Osteocyte (in vitro differentiated cells): ENCODE measurements at regions not wholly inside any gene's neighbourhood (a gene's known extent, or its start where the extent isn't known, plus 50 kb on each side); places are given as distances from the start of the nearest gene placed in this dataset.

ENCODE experiments used
- DNase-seq: peaks from one replicate; pipeline ENCODE4 v3.0.0; 2021; ENCODE audit warnings: mixed read lengths; ENCODE audit not compliant: unreplicated experiment; ENCODE audit errors: extremely low spot score
- H3K27ac Mint-ChIP-seq: one replicate; pipeline ENCODE4 v1.8.0; 2021; ENCODE audit warnings: mild to moderate bottlenecking, mixed read lengths; ENCODE audit not compliant: unreplicated experiment
- H3K27me3 Mint-ChIP-seq: one replicate; pipeline ENCODE4 v1.8.0; 2021; ENCODE audit warnings: mixed read lengths; ENCODE audit not compliant: unreplicated experiment
- H3K36me3 Mint-ChIP-seq: one replicate; pipeline ENCODE4 v1.8.0; 2021; ENCODE audit warnings: mixed read lengths; ENCODE audit not compliant: unreplicated experiment
- H3K4me1 Mint-ChIP-seq: one replicate; pipeline ENCODE4 v1.8.0; 2021; ENCODE audit warnings: mixed read lengths; ENCODE audit not compliant: unreplicated experiment
- H3K4me3 Mint-ChIP-seq: one replicate; pipeline ENCODE4 v1.8.0; 2021; ENCODE audit warnings: mild to moderate bottlenecking, moderate library complexity, mixed read lengths; ENCODE audit not compliant: unreplicated experiment
- H3K9me3 Mint-ChIP-seq: one replicate; pipeline ENCODE4 v1.8.0; 2021; ENCODE audit warnings: mixed read lengths; ENCODE audit not compliant: unreplicated experiment
- TF ChIP-seq, protein P1 (sequence below): fragments of 200-600 bp; sonication (generic); IDR thresholded peaks from 2 replicates; pipeline ENCODE4 v1.5.0; 2021; ENCODE audit warnings: antibody characterized with exemption, mild to moderate bottlenecking, moderate library complexity

DNA sequence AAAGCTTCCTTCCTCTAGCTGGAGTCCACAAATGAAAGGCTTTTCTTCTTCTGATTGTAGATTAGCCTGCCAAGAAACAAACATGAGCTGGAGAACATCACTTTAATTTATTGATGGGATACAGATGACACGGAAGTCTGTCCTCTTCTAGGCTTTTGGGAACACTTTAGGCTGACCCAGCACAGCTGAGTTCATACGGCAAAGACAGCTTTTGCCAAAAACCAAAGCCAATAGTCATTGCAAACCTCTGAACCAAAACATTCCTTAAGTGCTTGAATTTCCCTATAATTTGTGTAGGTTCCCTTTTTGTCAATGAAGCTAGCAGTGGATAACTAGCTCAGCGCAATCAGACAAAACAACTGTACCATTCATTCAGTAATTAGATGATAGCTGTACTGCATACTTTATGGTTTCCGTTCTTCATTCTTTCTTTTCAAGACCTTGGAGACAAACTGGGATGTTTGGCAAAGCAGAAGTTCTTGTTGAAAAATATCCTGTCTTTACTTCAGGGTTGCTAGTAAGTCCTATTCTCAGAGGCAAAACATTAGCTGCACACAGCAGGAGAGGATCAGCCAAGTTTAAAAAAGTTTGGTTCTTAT, 95.7 kb upstream of the SPRY2 start:
- TF ChIP-seq, protein P1, sequence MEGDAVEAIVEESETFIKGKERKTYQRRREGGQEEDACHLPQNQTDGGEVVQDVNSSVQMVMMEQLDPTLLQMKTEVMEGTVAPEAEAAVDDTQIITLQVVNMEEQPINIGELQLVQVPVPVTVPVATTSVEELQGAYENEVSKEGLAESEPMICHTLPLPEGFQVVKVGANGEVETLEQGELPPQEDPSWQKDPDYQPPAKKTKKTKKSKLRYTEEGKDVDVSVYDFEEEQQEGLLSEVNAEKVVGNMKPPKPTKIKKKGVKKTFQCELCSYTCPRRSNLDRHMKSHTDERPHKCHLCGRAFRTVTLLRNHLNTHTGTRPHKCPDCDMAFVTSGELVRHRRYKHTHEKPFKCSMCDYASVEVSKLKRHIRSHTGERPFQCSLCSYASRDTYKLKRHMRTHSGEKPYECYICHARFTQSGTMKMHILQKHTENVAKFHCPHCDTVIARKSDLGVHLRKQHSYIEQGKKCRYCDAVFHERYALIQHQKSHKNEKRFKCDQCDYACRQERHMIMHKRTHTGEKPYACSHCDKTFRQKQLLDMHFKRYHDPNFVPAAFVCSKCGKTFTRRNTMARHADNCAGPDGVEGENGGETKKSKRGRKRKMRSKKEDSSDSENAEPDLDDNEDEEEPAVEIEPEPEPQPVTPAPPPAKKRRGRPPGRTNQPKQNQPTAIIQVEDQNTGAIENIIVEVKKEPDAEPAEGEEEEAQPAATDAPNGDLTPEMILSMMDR = no peak
- Mint-ChIP-seq H3K9me3 (no peaks in the 10 kb centered on the region), H3K36me3 (peaks cover 3% of the 10 kb centered on the region), H3K4me1 (peaks cover 47% of the 10 kb centered on the region), H3K27me3 (no peaks in the 10 kb centered on the region), H3K27ac (no peak overlapping the region), H3K4me3 (no peak overlapping the region)
- DNase-seq = no peak

DNA sequence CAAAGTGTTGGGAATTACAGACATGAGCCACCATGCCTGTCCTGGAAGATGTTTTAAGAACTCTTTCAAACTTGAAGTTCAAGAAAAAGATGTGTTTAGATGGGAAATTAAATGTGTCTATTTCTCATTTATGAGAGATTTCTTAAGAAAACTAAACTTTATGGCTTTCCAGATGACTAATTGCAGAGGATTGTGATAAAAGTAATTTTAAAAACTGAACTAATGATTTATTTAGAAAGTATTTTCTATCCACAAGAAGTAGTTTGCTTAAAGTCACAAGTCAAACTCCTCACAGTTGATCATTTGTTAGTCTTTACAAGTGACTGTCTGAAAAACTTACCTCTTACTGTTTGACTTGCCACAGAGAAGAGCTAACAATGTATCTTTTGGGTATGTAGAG, 89.6 kb upstream of the SPRY2 start:
- H3K9me3 Mint-ChIP-seq = no peaks in the 10 kb centered on the region
- peaks cover 3% of the 10 kb centered on the region for H3K36me3 Mint-ChIP-seq
- H3K4me1 Mint-ChIP-seq = no peaks in the 10 kb centered on the region
- H3K27me3 Mint-ChIP-seq = no peaks in the 10 kb centered on the region
- no peak overlapping the region for H3K27ac Mint-ChIP-seq
- no peak overlapping the region for H3K4me3 Mint-ChIP-seq
- TF ChIP-seq, protein P1 = no peak
- no peak for DNase-seq

DNA sequence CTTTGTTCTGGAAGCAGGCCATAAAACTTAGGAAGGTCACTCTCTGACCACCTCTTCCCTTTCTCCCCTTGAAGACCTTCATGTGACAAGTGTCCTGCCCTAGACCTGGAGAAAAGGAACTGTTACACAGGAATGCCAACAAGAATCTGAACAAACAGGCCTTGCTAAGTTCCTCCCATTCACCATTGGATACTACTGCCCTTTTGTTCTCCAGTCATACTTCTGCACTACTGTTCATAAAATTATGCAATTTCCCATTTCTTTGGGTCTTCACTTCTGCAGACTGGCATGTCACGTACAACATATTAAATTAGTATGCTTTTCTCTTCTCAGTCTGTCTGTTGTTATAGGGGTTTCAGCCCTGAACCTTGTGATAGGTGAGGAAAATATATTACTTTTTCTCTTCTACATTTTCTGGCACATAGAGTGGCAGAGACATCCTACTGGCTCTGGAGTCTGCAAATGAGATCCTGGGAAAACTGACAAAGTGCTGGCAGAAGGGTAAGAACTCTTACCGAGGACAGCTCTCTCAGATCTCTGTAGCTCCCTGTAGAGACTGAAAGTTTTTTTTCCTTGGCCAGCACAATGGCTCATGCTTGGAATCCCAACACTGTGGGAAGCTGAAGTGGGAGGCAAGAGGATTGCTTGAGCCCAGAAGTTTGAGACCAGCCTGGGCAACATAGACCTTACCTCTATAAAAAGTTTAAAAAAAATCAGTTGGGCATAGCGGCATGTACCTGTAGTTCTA, 87.6 kb upstream of the SPRY2 start:
- H3K4me1 Mint-ChIP-seq = no peaks in the 10 kb centered on the region
- peaks cover 2% of the 10 kb centered on the region for H3K36me3 Mint-ChIP-seq
- no peak for DNase-seq
- H3K27me3 Mint-ChIP-seq = no peaks in the 10 kb centered on the region
- H3K9me3 Mint-ChIP-seq = peaks cover 10% of the 10 kb centered on the region
- H3K4me3 Mint-ChIP-seq = no peak overlapping the region
- H3K27ac Mint-ChIP-seq = no peak overlapping the region
- TF ChIP-seq, protein P1 = no peak

DNA sequence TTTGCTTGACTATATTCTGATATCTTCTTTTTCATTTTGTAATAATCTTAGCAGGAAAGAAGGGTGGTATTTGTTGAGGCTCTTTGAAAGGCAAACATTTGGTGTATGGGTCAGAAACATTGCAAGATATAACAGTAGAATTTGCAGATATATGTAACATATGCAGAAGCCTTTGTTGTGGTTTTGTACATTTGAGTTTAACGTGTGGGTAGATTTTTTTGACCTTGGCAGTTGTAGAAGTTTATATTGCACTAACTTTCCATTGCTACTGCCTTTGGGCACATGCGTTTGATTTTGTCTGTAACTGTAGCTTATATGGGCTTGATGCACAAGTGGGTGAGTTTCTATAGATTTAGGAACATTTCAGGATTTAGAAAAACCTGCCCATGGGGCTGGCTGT, 78.5 kb upstream of the SPRY2 start:
- TF ChIP-seq, protein P1 = no peak
- Mint-ChIP-seq H3K4me1 (peaks cover 14% of the 10 kb centered on the region), H3K27me3 (no peaks in the 10 kb centered on the region), H3K4me3 (no peak overlapping the region), H3K9me3 (peaks cover 20% of the 10 kb centered on the region), H3K27ac (no peak overlapping the region), H3K36me3 (peaks cover 4% of the 10 kb centered on the region)
- no peak for DNase-seq

DNA sequence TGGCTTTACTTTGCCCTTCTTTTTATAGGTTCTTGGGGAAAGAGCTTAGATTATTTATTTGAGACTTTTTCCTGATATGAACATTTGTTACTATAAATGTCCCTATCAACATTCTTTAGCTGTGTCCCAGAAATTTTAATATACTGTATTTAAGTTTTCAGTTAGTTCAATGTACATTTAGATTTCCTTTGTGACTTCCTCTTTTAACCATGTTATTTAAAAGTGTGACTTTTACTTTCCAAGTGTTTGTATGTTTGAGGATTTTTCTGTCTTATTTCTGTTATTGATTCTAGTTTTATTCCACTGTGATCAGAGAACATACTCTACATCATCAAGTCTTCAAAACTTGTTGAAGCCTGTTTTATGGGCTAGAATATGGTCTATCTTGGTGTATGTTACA, 72.7 kb upstream of the SPRY2 start:
- H3K9me3 Mint-ChIP-seq = peaks cover 14% of the 10 kb centered on the region
- no peak overlapping the region for H3K4me3 Mint-ChIP-seq
- H3K36me3 Mint-ChIP-seq = peaks cover 4% of the 10 kb centered on the region
- peaks cover 7% of the 10 kb centered on the region for H3K4me1 Mint-ChIP-seq
- no peak for DNase-seq
- TF ChIP-seq, protein P1 = no peak
- no peak overlapping the region for H3K27ac Mint-ChIP-seq
- H3K27me3 Mint-ChIP-seq = no peaks in the 10 kb centered on the region
